ENCODE measurements at regions not wholly inside any gene's neighbourhood (a gene's known extent, or its start where the extent isn't known, plus 50 kb on each side); places are given as distances from the start of the nearest gene placed in this dataset.
"Not testable (repeated sequence)": the region's sequence is repeated elsewhere in the genome, so short reads cannot be mapped to it uniquely, and the experiment has no call there.

DNA sequence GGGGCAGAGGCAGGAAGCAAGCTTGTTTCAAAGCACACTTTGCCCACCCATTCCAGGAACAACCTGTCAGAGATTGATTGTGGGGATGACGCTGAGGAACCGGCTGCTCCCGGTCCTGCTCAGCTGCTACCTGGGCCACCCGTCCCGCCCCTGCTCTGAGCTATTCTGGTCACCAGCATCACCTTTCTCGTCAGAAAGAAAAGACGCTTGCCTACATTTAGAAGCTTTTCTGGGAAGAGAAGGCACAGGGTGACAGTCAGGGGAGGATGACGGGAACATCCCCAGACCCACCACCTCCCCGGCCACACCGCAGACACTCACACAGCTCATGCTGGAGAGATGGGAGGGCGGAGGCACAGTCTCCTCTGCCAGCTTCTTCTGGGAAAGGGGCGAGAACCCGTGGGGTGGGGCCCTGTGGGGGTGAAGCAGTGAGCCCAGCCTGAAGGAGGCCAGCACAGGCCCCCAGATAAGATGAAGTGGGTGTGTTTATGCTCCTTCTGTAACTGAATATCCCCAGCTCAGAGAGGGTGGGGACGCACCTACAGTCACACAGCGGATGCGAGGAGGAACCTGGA is 81.8 kb downstream of the CPZ start:
- no peak for DNase-seq

DNA sequence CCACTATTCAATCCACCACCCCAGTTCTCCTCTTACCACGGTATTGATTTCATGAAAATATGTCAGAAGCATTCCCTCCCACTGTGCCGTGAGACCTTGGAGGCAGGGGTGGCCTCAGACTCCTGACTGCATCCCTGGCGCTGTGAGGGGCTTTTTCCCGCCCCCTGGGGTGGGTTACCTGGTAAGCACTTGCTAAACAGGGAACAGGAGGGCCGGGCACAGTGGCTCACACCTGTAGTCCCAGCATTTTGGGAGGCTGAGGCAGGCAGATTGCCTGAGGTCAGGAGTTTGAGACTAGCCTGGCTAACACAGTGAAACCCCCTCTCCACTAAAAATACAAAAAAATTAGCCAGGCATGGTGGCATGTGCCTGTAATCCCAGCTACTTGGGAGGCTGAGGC is 80.5 kb downstream of the CPZ start:
- DNase-seq: not testable (repeated sequence)

DNA sequence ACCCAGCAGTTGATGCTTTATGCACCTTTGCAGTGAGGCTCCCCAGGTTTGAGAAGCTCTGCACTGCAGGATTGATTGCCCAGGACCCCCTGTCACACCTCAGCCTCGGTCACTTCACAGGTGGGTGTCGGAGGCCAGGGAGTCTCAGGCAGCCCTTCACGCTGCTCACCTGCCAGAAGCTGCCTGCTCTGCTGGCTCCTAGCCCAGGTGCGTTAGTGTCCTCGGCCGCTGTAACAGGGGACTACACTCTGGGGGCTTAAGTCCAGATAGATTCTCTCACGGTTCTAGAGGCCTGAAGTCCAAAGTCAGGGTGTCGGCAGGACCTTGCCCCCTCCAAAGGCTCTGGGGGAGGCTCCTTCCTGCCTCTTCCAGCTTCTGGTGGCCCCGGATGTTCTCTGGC is 79.9 kb downstream of the CPZ start:
- DNase-seq: no peak

DNA sequence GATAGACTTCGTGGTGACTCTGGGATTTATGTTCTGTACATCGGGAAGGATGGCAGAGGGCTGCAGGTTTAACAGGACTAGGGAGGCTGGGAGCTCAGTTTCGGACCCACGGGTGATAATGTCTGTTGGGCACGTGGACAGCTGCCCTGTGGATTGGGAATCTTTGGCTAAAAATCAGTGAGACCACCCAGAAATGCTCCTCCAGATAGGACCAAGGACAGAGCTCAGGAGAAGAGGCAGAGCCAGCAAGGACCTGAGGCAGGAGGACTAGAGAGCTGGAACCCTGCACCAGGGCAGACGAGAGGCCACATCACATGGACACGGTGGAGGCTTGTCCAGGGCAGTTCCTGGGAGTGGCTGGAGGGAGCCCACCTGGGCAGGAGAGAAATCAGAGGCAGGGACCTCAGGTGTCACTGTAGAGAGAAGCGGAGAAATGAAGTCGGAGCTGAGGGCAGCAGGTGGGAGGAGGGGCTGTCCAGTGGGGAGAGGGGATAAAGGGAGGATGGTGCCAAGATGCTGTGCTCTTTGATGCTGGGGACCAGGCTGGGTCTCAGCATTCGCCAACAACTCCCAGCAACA is 79.2 kb downstream of the CPZ start:
- no peak for DNase-seq

All from suppressor macrophage (primary cell).